ENCODE measurements at regions not wholly inside any gene's neighbourhood (a gene's known extent, or its start where the extent isn't known, plus 50 kb on each side); places are given as distances from the start of the nearest gene placed in this dataset.

DNA sequence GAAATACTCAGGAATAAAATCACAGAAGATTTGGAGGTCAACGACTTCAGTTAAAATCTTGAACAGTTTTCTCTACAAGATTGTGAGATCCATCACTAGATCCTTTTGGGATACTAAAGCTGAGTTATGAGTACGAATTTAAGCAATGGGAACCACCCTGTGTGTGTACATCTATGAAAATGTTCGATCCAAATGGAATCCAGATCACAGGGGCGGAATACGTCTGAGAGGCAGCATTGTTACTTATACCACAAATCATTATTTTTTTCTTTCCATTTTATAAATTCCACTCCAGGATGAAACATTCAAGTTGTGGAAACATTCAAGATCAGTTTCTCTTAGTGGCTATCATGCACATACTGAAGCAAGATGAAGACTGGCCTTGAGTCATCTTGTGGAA lies 239.3 kb upstream of the PAPPA start:
- H3K4me3 ChIP-seq (replicated peaks; ENCODE audit: low read depth, low read length), result no peak overlapping the region
- TF ChIP-seq, protein P1, sequence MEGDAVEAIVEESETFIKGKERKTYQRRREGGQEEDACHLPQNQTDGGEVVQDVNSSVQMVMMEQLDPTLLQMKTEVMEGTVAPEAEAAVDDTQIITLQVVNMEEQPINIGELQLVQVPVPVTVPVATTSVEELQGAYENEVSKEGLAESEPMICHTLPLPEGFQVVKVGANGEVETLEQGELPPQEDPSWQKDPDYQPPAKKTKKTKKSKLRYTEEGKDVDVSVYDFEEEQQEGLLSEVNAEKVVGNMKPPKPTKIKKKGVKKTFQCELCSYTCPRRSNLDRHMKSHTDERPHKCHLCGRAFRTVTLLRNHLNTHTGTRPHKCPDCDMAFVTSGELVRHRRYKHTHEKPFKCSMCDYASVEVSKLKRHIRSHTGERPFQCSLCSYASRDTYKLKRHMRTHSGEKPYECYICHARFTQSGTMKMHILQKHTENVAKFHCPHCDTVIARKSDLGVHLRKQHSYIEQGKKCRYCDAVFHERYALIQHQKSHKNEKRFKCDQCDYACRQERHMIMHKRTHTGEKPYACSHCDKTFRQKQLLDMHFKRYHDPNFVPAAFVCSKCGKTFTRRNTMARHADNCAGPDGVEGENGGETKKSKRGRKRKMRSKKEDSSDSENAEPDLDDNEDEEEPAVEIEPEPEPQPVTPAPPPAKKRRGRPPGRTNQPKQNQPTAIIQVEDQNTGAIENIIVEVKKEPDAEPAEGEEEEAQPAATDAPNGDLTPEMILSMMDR (IDR thresholded peaks at IDR 0.05; ENCODE audit: insufficient read depth, low read length, poor library complexity, severe bottlenecking), result no peak
- no peaks in the 10 kb centered on the region for H3K27me3 ChIP-seq (replicated peaks; ENCODE audit: control insufficient read depth, insufficient read depth, low read length)
- no peaks in the 10 kb centered on the region for H3K36me3 ChIP-seq (ENCODE audit: control insufficient read depth, insufficient read depth, low read length)
- DNase-seq (ENCODE audit: extremely low read depth, insufficient read length), result no peak

DNA sequence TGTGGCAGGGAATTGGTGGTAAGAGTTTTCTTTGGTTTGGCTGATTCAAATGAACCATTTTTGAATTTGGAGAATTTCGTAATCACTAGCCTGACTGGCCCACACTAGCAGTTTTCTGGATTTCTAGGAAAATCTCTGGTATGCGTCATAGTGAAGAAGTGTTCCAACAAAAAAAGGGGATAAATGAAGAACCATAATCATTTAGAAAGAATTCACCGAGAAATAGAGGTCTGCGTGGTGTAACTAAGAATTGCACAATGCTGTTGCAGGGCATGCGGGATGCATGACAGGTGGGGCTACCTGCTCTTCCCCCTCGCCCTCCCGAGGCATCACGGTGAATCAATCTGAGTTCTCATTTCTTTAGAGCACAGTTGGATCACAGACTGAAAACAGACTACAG lies 232.3 kb upstream of the PAPPA start:
- DNase-seq (ENCODE audit: extremely low read depth, insufficient read length), result no peak
- Histone ChIP-seq H3K4me3 (replicated peaks; ENCODE audit: low read depth, low read length) (no peak overlapping the region), H3K27me3 (replicated peaks; ENCODE audit: control insufficient read depth, insufficient read depth, low read length) (no peaks in the 10 kb centered on the region), H3K36me3 (ENCODE audit: control insufficient read depth, insufficient read depth, low read length) (no peaks in the 10 kb centered on the region)
- TF ChIP-seq, protein P1 (IDR thresholded peaks at IDR 0.05; ENCODE audit: insufficient read depth, low read length, poor library complexity, severe bottlenecking), result no peak

DNA sequence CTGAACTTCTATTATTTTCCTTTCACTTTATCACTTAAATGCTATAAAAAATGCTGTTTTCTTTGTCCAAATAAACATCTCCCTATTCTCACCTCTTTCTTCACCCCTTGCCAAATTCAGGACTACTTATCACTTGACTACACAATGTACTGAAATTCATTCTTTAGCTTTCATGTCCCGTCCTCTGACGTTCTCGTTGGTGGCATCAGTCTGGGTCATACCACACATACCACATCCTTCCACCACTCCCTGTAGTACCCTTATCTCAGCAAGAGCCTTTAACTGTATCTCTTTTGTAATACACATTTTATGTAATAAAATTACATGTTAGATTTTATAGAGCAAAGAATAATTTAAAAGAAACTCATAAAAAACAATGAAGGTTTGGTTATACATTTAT lies 231.1 kb upstream of the PAPPA start:
- H3K36me3 ChIP-seq (ENCODE audit: control insufficient read depth, insufficient read depth, low read length), result no peaks in the 10 kb centered on the region
- H3K27me3 ChIP-seq (replicated peaks; ENCODE audit: control insufficient read depth, insufficient read depth, low read length), result no peaks in the 10 kb centered on the region
- TF ChIP-seq, protein P1 (IDR thresholded peaks at IDR 0.05; ENCODE audit: insufficient read depth, low read length, poor library complexity, severe bottlenecking), result no peak
- no peak for DNase-seq (ENCODE audit: extremely low read depth, insufficient read length)
- no peak overlapping the region for H3K4me3 ChIP-seq (replicated peaks; ENCODE audit: low read depth, low read length)

DNA sequence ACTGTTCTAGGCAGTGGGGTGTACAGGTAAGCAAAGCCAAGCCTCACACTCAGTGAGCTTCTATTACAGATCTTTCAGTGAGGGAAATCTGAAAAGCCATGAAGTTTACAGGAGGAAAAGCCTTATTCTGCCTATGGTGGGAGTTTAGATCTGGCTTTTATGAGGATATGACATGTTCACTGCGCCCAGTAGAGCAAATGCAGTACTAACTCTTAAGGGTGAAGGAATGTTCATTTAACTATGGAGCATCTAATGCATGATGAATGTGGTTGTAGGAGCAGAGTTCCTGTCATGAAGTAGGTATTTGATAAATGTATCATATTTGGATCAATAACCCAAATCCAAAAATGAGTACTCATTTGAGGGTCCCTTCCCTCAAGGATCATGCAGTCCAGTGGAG lies 230.2 kb upstream of the PAPPA start:
- H3K27me3 ChIP-seq (replicated peaks; ENCODE audit: control insufficient read depth, insufficient read depth, low read length), result no peaks in the 10 kb centered on the region
- TF ChIP-seq, protein P1 (IDR thresholded peaks at IDR 0.05; ENCODE audit: insufficient read depth, low read length, poor library complexity, severe bottlenecking), result no peak
- no peak for DNase-seq (ENCODE audit: extremely low read depth, insufficient read length)
- no peak overlapping the region for H3K4me3 ChIP-seq (replicated peaks; ENCODE audit: low read depth, low read length)
- H3K36me3 ChIP-seq (ENCODE audit: control insufficient read depth, insufficient read depth, low read length), result no peaks in the 10 kb centered on the region

DNA sequence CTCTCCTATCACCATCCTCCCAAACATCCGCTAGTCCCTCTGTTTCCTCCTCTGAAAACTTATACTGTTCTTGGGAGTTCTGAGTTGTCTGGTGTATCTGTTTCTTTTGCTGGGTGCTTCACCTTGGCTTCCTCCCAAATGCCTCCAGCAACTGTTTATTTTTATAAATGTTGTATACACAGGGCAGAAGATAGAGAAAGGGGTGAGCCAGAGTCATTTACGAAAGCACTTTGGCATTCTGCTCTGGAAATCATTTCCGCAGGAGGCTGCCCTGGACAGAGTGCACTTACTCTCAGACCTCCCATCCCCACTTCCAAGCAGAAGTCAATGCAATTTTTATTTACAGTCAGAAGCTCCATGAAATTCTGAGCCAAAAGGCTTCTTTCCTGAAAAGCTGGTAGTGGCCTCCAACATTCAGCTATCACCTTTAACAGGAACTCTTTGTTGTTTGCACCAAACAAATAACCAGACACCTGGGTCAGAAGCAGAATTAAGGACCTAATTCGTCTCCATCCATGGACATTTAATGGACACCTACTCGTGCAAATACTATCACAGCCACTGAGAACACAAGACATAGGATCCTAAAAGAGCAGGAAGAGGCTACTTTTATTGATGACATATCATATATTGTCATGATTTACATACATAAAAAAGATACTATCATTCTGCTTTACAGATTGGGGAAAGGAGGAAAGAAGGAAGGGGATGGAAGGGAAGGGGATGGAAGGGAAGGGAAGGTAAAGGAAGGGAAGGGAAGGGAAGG lies 229.5 kb upstream of the PAPPA start:
- DNase-seq (ENCODE audit: extremely low read depth, insufficient read length), result no peak
- no peak overlapping the region for H3K4me3 ChIP-seq (replicated peaks; ENCODE audit: low read depth, low read length)
- no peaks in the 10 kb centered on the region for H3K36me3 ChIP-seq (ENCODE audit: control insufficient read depth, insufficient read depth, low read length)
- TF ChIP-seq, protein P1 (IDR thresholded peaks at IDR 0.05; ENCODE audit: insufficient read depth, low read length, poor library complexity, severe bottlenecking), result no peak
- no peaks in the 10 kb centered on the region for H3K27me3 ChIP-seq (replicated peaks; ENCODE audit: control insufficient read depth, insufficient read depth, low read length)

DNA sequence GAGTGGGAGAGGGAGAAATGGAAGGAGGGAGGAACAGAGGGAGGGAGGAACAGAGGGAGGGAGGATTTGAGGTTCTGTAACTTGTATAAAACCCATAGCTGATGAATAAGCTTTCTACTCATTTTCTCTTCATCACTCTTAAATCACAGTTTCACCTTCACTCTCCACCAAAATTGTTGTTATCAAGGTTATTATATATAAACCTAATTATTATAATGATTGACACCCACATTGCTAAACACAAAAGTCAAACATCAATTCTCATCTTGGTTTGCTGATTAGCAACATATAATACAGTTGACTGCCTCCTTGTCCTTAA lies 229.0 kb upstream of the PAPPA start:
- TF ChIP-seq, protein P1 (IDR thresholded peaks at IDR 0.05; ENCODE audit: insufficient read depth, low read length, poor library complexity, severe bottlenecking), result no peak
- Histone ChIP-seq H3K27me3 (replicated peaks; ENCODE audit: control insufficient read depth, insufficient read depth, low read length) (no peaks in the 10 kb centered on the region), H3K4me3 (replicated peaks; ENCODE audit: low read depth, low read length) (no peak overlapping the region), H3K36me3 (ENCODE audit: control insufficient read depth, insufficient read depth, low read length) (no peaks in the 10 kb centered on the region)
- no peak for DNase-seq (ENCODE audit: extremely low read depth, insufficient read length)

Data from GM06990 (cell line).